OCI-M1 (cell line): ENCODE measurements at regions not wholly inside any gene's neighbourhood (a gene's known extent, or its start where the extent isn't known, plus 50 kb on each side); places are given as distances from the start of the nearest gene placed in this dataset.

Experiments
- DNase-seq: peaks from one replicate; lab custom pipeline; 2025; lab: John Stamatoyannopoulos, UW

DNA sequence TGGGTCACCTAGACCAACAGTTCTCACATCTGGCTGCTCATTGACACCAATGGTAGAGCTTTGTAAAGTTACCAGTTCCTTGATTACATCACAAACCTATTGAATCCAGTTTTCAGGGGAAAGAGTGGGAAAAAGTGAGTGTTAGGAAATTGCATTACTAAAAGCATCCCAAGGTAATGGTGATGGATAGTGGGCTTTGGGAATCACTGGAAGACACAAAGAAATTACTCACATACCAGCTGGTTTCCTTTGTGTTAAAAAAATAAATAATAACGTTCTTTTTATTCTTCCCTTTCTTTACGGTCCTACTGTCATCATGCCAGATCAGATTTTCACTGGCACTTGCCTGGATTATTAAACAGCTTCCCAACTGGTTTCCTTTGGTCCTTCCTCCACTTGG is 370.7 kb downstream of the RFPL4B start:
- DNase-seq = no peak

GRCh38 chr6:112725541-112726085 is 378.5 kb downstream of the RFPL4B start:
- DNase-seq = no peak

- no peak for DNase-seq
These were observed 388.0 kb downstream of the RFPL4B start for GRCh38 chr6:112735129-112735528.

GRCh38 chr6:112739766-112740165 is 392.6 kb downstream of the RFPL4B start:
- DNase-seq = no peak

DNA sequence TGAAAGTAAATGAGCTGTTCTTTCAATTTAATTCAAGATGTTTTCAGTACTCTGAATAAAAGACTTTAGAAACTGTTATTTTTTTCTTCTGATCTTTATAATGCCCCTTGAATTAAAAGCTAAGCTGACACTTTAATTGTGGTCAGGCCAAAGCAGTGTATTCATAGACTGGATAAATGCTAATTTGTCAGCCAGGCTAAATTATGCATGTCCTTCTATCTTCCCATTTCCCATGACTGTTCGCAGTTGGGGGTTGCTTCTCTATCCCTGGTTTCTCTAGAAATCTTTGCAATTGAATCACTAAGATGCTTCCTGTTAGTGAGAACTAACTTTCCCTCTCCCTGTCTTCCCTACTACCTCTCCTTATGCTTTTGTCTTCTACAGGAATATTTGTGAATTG is 396.2 kb downstream of the RFPL4B start:
- DNase-seq = no peak

- DNase-seq = no peak
These were observed 397.7 kb downstream of the RFPL4B start for GRCh38 chr6:112744827-112745226.

DNA sequence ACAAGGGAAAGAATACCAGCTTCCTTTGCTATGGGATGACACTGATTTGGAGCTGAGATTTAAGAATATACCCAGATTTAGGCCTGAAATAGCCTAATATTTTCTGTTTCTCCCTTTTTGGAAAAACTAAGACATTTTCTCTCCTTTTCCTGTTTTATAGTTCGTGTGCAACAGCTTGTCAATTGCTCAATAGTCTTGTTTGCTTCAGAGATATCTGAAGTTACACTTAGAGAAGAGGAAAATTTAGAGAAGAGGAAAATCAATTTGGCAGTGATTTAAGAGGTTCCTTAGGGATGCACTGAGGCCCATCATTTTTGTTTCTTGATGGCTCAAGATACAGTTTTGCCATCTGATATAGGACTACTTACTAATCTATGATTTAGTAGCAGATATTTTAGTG is 398.6 kb downstream of the RFPL4B start:
- DNase-seq = no peak

GRCh38 chr6:112749673-112750072 is 402.5 kb downstream of the RFPL4B start:
- no peak for DNase-seq

DNA sequence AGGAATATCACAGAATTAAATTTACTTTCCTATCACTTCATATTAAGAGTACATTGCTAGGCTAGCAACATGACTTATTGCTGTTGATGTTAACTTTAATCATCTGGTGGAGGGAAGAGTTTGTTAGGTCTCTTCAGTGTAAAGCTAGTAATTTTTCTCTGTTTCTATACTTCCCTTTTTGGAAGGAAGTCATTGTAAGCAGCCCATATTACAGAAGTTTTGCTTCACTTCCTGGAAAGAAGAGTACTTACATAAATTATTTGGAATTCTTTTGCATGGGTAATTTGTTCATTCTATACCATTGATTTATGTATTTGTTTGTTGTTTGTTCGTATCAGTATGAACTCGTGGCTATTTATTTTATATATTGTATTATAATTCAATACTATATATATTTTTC is 405.2 kb downstream of the RFPL4B start:
- DNase-seq = peak; percentile 64

- DNase-seq = no peak
These were observed 405.7 kb downstream of the RFPL4B start for GRCh38 chr6:112752791-112753190.

- no peak for DNase-seq
These were observed 413.7 kb downstream of the RFPL4B start for GRCh38 chr6:112760831-112761230.

- DNase-seq = no peak
These were observed 414.6 kb downstream of the RFPL4B start for GRCh38 chr6:112761740-112762139.

- DNase-seq = no peak
These were observed 417.2 kb downstream of the RFPL4B start for GRCh38 chr6:112764377-112764776.

GRCh38 chr6:112770308-112770707 is 423.2 kb downstream of the RFPL4B start:
- no peak for DNase-seq

DNA sequence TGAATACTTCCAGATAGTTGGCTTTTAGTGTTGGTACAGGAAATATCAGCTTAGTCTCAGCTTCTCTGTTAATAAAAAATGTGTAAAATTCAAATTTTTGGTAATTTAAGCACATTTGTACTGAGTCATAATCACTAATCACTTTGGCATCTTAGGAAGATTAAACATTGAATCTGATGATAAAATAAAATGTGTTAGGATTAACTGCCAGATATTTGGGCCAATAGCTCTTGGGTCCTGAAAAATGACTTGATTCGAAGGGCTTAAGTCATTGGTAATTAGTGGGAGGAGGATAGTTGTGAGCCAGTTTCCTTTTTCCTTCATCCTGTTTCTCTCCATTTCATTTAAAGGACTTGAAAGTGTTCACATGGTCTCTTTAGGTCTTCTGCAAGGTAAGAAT is 426.1 kb downstream of the RFPL4B start:
- DNase-seq = no peak

GRCh38 chr6:112774319-112774718 is 427.2 kb downstream of the RFPL4B start:
- no peak for DNase-seq

GRCh38 chr6:112780498-112781096 is 433.5 kb downstream of the RFPL4B start:
- DNase-seq = peak; percentile 92

GRCh38 chr6:112781241-112781640 is 434.1 kb downstream of the RFPL4B start:
- peak; percentile 7 for DNase-seq

DNA sequence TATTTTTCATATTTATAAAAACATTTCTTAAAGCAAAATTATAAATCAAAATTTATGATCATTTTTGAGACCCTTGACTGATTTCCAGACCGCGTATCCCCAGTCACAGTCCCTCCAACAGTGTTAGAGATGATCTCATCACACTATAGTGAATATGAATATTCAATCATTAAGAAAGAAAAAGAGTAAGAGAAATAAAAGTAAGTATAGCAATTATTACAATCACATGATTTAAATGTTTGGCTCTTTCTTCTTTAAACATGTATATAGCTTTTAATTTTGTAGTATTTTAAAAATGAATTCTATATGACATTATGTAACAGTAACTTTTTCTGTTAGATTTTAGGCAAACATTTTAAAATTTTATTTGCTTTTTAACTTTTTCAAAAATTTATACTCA is 438.3 kb downstream of the RFPL4B start:
- no peak for DNase-seq

DNA sequence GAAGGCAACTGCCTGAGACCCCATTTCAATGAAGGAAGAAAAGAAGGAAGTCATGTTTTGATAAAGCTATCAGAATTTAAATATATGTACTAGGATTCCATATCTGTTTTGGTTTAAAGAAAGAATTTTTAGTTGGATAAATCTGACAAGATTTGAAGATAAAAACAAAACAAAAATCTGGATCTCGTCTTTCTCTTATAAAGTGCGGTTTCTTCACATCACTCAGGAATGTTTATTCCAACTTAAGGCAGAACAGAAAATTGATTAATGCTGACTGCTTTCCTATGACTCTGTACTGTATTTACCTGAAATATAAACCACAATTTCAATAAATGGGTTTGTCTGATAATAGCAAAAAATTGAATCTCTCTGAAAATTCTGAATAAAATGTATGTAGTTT is 439.7 kb downstream of the RFPL4B start:
- no peak for DNase-seq

DNA sequence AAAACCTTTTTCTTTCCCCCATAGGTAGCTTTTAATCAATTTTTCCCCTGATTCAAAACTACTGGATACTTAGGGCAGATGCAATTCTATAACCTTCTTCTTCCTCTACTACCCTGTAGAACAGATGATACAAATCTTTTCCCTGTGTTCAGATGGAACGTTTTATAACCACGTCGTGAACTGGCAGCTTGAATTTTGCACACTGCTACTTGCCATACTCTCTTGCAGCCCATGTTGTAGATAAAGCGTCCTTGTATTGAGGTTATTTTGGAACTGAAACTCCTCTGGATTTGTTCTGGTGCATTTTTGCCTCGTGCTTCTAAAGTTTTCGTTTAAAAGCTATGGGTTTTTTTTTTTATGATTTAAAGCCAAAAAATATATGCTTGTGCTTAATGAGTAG is 440.2 kb downstream of the RFPL4B start:
- no peak for DNase-seq

DNA sequence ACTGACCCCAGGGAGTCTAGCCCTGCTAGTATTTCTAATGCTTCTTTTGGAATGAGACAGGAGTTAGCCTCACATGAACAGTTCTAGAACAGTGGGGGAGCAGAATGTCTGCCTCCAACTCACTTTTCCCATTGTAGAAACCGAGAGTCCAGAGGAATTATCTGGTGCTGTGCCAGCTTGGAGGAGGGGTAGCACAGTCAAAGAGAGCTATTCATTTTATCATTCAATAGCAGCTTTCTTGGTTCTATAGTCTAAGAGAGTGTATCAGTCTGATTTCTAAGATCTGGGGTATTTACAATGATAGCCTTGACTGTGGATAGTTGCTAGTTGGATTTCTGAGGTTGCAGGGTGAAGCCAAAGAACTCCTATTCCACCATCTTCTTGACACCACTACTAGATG is 448.2 kb downstream of the RFPL4B start:
- no peak for DNase-seq

GRCh38 chr6:112796712-112797111 is 449.6 kb downstream of the RFPL4B start:
- DNase-seq = no peak

- no peak for DNase-seq
These were observed 452.8 kb downstream of the RFPL4B start for GRCh38 chr6:112799889-112800288.
